ENCODE measurements at regions not wholly inside any gene's neighbourhood (a gene's known extent, or its start where the extent isn't known, plus 50 kb on each side); places are given as distances from the start of the nearest gene placed in this dataset.

DNA sequence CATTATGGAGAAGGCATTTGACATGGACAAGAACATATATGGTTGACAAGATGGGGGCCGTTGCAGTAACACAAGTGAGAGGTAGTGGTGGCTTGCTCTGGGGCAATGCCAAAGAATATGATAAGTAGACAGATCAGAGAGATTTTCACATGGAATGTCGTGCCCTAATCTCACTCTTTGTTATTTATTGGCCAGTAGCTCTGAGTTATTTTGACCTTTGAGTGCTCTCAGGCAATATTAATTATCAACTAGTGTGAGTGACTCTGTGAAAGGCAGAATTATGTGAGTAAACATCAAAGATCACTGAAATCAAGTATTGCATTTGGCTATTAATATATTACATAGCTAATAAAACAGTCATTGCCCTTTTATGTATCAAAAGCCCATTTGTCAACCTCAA lies 164.9 kb upstream of the ADAMTS9 start:
- DNase-seq = no peak

DNA sequence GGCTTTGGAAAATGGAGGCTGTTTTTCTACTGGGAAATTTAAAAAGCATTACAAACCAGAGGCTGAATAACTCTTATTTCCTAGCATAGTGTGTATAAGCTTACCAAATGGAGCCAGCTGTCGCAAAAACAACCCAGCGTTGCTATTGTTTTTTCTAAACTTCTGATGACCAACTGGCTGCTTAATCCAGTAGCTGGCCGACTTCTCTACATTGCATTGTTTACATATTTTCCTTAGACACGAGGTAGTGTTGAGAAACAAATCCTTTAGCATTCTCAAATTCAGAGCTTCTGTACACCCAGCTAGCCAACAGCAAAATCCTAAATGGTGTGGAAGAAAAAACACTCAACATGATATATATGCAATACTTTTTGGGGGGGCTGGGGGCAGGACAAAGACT lies 161.0 kb upstream of the ADAMTS9 start:
- DNase-seq = no peak

DNA sequence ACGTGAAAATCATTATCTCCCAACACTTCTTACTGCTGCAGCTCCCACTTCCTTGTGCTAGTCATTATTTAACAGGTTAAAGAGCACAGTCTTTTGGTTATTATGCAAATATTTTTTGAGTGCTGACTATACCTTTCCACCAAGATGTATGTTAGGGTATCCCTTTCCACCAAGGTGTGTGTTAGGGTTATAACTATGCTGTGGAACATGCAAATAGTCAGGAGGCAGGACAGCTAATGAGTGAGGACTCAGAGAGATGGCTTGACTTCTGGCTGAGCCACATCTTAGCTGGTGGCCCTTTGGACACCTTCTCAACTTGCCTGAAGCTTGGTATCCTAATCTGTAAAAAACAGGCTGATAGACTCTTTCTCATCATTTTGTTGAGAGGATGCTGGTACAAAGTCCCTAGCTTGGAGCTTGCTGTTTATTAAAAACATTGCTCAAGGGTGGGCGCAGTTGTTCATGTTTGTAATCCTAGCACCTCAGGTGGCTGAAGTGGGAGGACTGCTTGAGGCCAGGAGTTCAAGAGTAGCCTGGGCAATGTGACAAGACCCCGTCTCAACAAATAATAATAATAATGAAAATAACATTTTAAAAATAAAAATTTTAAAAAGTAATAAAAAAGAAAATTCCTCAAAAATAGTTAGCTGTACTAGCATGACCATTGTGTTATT lies 160.5 kb upstream of the ADAMTS9 start:
- DNase-seq = no peak

DNA sequence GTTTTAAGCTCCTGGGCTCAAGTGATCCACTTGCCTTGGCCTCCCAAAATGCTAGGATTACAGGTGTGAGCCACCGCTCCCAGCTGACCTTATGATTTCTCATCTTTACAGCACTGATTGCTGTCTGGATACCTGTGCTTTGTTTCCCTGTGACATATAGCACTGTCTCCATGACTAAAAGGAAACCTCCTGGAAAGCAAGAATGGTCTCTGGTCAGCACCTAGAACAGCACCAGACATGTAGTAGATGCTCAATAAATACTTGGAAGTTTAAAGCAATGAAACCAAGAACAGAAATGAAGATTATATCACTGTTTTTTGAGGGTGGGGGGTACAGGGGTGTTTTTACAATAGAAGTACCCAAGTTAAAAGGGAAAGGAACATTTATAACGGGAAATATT lies 156.8 kb upstream of the ADAMTS9 start:
- no peak for DNase-seq

DNA sequence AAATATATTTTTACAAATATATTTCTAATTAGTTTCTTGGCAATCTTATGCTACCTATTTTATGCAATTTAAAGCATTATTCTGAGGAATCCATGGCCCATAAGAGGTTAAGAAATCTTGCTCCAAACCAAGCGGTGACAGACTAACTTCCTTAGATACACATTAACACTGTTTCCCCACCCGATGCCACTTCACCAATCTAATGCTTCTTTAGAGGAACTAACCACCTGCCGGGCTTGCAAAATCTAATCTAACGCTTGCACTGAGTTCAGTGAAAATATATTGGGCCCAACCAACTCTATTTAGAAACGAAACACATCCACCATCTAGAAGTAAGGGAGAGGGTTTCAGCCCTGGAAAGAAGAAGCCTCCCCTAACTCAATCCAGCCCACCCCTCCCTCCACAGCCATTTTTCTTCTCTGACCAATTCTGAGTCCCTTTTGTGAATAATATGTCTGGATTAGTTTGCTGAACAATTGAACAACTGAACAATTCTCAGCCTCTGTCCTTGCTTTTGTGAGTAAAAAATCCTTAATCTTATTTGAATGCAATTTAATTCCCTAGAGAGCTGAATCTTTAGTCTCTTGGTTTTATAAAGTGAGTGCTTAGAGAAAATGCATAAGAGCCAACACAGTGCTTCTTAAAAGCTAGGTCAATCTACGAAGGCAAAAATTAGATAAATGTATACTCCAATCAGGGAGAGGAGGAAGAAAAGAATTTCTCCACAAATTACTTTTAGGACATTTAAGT lies 150.4 kb upstream of the ADAMTS9 start:
- DNase-seq = no peak

DNA sequence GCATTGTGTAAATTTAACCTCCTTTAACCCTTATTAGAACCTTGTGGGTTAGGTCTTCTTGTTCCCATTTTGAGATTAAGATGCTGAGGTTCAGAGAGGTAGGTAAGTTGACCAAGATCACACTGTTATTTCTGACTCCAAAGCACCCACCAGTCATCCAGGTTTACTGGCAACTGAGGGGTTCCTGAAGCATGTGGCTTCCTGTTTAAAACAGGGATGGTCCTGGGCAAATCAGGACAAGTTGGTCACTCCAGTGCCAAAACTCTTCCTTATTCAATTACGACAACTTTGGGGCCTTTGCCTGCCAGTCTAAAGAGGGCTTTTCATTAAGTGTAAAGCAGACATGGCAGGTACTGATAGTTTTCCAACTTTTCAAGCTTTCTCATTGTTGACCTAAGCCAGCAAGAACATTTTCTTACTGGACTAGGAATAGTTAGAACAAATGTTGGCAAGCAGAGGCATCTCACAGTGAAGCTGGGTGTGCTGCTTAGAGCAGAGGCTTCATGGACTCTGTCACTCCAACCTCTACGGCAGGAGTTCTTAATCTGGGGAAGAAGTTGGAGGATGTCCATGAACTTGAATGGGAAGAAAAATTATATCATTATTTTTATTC lies 149.4 kb upstream of the ADAMTS9 start:
- peak in 8 of 51 donors; percentile 1 to 49 (median 16) for DNase-seq

DNA sequence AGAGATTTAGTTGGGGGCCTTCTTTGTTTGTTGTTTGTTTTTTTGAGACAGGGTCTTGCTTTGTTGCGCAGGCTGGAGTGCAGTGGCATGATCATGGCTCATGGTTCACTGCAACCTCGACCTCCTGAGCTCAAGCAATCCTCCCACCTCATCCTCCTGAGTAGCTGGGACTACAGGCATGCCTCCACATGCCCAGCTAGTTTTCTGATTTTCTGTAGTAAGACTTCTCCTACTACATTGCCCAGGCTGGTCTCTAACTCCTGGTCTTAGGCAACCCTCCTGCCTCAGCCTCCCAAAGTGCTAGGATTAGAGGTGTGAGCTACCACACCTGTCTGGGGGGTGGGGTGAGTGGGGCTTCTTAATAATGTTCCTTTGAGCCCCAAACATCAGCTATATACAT lies 148.3 kb upstream of the ADAMTS9 start:
- no peak for DNase-seq

DNA sequence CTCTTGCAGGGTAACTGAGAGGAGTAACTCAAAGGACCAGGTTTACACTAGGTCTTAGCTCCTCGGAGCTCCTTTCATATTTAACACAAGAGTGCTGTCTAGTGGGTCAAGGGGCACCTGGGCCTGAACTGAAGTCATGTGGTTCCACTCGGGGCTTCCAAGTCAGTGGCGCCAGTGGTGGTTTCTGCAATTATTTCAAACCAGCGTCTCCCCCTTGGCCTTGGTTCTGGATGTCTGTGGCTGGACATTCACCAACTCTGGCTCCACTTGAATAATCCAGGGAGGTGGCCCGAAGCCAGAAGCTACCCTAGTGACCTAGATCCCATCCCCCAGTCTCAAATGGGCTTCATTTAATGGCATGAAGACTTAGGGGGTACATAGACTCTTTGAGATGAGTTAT lies 144.3 kb upstream of the ADAMTS9 start:
- peak in 32 of 51 donors; percentile 3 to 72 (median 28) for DNase-seq

DNA sequence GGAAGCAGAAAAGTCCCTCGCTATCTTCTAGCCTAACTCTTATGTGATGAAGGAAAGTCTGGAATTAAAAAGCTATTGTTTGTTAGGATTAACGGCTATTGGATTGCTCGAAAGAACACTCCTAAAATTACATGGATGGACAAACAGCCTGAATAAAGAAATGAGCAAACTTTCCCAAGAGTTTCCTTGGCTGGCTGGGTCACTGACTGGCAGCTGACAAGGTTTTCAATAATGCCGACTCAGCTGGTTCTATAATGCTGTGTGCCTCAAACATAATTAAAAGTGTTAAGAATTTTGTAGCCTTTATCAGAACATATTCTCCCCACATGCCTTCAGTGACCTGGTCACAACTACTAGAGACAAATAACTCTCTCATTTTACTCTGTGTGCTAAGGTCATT lies 142.9 kb upstream of the ADAMTS9 start:
- DNase-seq = no peak

DNA sequence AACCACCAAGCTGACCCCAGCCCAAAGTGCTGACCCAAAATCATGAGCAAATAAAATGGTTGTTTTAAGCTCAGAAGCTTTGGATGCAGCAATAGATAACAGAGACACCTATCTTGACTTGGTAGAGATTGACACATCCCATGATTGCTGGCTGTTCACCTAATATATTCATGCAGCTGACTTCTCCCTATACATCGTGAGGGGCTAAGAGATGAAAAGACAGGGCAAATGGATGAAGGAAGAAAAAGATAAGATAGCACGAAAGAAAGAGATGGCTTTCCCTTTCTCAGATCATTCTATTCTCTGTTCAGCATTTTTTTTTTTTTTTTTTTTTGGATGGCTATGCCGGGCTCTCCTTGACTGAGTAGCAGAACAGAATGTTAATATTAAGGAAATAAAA lies 141.5 kb upstream of the ADAMTS9 start:
- DNase-seq = no peak

DNA sequence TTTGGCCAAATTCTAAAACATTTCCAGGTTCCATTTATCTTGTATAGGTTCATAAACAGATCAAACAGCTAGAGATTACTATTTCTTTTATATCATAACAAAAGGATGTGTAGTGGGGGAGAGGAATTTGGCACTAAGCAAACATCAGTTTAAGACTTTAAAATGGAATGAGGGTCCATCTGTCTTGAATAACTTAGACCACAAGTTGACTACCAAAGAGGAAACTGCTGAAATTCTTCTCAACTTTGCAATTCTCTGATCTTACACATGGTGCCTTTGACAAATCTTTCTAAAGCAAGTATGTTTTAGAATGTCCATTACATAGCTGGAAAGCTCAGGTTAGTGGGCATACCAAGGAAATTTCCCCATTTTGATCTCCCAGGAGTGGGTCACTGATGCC lies 140.5 kb upstream of the ADAMTS9 start:
- no peak for DNase-seq

DNA sequence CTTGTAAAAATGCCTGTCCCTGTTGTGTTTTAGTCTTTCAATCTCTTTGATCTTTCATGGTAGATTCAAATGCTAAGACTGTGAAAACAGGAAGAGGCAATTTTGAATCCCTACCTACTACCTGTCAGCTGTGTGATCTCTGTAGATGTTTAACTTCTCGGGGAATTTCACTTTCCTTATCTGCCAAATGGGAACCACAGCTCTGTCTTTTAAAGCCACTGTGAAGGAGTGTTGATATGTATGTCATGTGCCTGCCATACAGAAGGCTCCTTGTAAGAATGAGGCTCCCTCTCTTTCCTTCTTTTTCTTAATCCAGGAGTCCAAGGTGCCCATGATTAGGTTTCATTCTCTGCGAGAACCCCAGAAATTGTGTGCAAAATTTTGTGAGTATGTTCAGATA lies 139.6 kb upstream of the ADAMTS9 start:
- no peak for DNase-seq

DNA sequence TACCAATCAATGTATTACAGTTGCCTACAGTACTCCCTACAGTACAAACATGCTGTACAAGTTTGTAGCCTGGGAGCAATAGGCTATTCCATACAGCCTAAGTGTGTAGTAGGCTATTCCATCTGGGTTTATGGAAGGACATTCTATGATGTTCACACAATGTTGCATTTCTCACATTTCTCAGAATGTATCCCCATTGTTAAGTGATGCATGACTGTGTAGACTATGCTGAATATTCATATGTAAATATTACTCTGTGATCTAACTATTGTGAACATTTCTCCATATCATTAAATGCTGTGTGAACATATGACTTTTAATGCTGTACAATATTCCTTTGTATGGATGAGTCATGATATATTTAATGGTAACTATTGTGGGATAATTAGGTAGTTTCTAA lies 139.2 kb upstream of the ADAMTS9 start:
- DNase-seq = no peak

DNA sequence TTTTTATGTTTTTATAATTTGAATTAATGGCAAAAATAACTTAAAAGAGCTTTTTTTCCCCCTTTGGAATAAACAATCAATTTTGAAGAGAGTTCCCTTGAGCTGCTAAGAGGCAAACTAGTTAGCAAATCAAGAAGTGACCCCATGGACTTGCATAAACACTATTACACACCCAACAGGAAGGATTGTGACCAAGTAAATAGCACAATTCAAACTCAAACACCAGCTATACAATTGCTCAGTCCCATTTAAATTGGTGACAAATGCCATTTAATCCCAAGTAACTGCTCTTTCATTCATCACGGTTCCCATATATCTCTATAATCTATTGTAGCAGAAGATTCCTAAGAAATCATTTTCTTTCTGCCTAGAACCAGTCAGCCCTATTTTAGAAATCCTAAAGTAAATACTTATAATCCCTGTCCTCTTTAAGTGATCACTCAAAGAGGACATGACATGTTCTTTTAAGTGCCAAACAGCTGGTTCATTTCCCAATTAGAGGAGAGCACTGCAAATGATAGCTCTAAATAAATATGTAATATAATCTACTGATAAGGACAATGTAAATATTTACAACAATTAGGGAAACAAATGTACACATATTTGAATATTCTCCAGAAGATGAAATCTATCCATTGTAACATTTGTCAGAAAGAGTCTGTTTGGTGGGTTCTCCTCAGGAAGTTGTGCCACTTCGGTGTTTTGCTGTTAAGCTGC lies 137.8 kb upstream of the ADAMTS9 start:
- DNase-seq = no peak

DNA sequence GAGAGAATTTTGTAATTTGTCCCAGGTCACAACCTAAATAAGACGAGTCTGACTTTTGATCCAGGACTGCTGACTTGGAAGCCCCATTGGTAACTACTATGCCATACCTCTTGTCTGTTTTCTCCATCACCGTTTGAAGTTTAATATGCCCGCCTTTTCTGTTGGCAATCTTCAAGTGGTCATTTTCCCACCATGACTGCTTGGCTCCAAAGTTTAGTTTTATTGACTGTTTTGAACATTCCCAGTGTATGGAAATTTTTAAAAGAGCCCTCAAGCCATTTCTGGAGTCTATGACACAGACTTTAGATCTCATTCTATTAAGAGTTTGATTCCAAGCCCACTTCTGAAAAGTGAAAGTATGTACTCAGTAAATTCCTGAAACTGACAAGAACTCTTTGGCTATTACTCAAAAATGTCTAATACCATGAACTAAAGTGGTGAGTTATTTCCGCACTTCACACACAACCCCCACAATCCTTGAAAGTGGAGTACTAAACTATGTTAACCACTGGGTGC lies 136.7 kb upstream of the ADAMTS9 start:
- no peak for DNase-seq

DNA sequence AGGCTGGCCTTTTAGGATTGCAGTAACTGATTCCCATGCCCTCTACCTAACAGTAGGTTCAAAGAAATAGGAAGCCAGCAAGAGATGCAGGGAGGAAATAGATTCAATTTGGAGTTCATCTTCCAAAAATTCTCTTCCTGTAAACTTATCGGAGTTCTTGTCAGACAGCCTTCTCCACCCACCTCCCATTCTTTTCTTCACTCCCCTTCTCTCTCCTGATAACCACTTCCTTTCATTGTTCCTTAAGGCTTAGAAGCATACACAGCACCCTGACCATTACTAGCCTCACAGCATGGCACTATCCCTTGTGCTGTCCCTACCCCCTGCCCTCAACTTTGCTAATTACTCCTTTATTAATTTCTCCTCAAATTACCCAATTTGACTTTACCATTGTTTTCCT lies 130.4 kb upstream of the ADAMTS9 start:
- DNase-seq = no peak

DNA sequence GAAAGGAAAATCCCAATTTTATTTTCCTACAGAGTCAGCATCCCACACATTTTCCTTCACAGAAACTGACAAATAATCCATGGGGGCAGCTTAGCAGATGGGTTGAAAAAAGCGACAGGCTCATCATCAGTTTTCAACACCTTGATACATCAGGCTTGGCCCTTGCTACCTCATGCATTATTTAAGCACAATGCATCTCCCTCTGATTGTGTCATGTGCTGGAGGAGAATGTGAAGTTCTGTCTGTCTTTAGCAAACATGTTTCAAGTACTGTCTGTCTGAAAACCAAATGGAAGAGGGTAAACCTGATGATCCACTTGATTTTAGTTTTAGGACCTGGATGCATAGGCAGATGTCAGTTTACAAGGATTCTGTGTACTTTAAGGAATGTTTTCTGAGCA lies 128.6 kb upstream of the ADAMTS9 start:
- no peak for DNase-seq

DNA sequence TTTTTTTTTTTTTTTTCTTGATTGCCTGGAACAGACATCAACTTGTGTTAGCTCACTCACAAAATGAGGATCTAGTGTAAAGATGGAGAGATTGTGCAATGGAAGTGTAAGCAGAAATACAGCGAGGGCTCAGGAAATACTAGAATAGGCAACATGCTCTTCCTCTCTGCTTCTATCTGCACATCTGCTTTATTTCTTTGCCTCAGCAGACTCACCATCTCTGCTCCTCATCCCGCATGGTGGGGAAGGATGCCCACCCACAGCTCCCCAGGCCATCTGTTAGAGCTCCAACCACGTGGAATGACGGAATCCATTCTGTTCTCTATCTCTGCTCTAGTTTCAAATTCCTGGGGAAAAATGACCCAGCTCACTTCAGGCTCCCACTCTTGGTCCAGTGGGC lies 128.0 kb upstream of the ADAMTS9 start:
- DNase-seq = no peak

DNA sequence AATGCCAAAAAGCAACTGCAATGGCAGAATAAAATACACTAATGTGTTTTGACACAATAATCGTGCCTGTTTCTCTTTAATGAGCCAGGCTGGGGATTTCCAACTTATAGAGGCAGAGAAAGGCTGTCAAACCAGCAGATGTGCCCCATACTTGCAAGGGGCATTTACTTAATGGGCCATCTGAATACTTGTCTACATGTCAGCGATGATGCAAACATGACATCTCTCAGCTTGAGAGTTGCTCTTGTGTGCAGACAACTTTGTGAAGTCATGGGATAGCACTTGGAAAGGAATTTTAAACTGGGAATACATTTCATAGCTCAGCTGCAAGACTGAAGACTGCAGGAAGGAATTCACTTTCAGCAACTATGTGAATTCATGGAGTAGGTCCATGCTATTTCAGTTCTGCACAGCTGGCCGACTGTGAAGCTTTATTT lies 127.4 kb upstream of the ADAMTS9 start:
- DNase-seq = no peak

DNA sequence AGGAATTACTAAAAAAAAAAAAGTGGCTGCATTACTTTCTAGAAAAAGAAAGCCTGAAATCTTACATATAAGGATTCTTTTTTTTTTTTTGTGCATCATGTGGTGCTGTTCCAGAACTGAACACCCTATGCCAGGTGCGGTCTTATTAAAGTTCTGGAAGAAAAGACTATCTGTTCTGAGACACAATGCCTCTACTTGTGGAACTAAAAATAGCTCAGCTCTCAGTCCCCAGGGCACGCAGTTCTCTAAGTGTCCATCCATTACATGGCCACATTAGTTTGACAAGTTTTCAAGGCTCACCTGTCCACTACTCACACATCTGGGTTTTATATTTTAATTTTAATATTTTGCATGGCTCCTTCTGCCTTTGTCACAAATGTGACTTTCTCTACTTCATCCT lies 126.6 kb upstream of the ADAMTS9 start:
- no peak for DNase-seq

DNA sequence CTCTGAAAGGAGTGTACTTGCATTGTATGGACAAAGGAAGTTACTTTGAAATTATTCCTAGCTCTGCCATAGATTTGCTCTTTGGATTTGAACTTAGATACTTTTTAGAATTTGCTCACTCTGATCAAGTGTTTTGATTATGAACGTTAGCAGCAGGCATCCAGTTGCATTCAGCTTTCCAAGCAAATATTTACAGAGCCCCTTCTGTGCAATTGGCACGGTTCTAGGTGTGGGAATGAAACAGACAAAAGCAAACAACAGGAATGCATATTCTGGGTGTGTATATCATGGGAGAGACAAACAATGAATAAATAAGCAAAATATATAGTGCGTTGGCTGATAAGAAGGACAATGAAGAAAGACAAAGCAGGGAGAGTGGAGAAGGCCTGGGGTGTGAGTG lies 125.5 kb upstream of the ADAMTS9 start:
- DNase-seq = no peak

DNA sequence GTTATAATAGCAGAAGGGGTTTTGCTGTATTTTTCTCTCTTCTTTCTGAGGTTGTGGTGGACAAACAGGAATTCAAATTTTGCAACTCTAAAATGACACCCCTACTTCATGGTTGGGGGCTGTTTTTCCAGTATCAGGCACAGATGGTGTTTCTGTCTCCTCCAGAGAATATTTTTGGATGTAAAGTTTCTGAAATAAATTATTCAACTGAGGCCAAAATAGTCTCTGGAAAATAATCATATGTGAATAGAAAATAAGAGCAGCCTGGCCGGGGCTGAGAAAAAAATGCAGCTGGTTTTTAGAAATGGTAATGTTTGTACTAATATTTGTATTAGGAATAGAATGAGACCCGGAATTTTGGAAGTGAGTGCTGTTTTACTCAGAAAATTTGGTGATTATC lies 121.3 kb upstream of the ADAMTS9 start:
- DNase-seq = no peak
